Endothelial cell of umbilical vein (primary cell): ENCODE measurements at regions not wholly inside any gene's neighbourhood (a gene's known extent, or its start where the extent isn't known, plus 50 kb on each side); places are given as distances from the start of the nearest gene placed in this dataset.

Experiments used
- CTCF ChIP-seq, 2 donors: IDR thresholded peaks; 1 replicate in 1 of 2; 2 replicates in 1 of 2; pipeline ENCODE4 v1.5.1; 2011; ENCODE audit warnings: low read length in 2 of 2, mild to moderate bottlenecking in 2 of 2, moderate library complexity in 2 of 2, control low read depth in 1 of 2, inconsistent platforms in 1 of 2, low read depth in 1 of 2; ENCODE audit not compliant: insufficient read depth in 1 of 2; ENCODE audit errors: extremely low read depth in 1 of 2
- EZH2 ChIP-seq: IDR thresholded peaks from 2 replicates; pipeline ENCODE4 v1.6.1; 2012; ENCODE audit warnings: borderline replicate concordance, low read depth, mild to moderate bottlenecking, moderate library complexity, low read length, inconsistent platforms; ENCODE audit not compliant: severe bottlenecking
- JUN ChIP-seq: IDR thresholded peaks from 2 replicates; pipeline ENCODE4 v1.6.1; 2011; ENCODE audit warnings: borderline replicate concordance, low read depth; ENCODE audit not compliant: insufficient read length, insufficient read depth
- MAX ChIP-seq: IDR thresholded peaks from 2 replicates; pipeline ENCODE4 v1.6.1; 2011; ENCODE audit not compliant: insufficient read depth, insufficient read length
- POLR2A ChIP-seq: IDR thresholded peaks from 2 replicates; pipeline ENCODE4 v1.6.1; 2012; ENCODE audit warnings: low read depth, mild to moderate bottlenecking, control low read depth, low read length
- POLR2AphosphoS5 ChIP-seq: IDR thresholded peaks from 2 replicates; pipeline ENCODE4 v1.6.1; 2012; ENCODE audit warnings: low read depth, mild to moderate bottlenecking, control low read depth, low read length, moderate library complexity; ENCODE audit not compliant: insufficient read depth

- TF ChIP-seq CTCF (IDR thresholded peaks at IDR 0.05; ENCODE audit: extremely low read depth in 1 of 2, insufficient read depth in 1 of 2, low read depth in 1 of 2, low read length in 2 of 2) (no peak), POLR2AphosphoS5 (no peak), POLR2A (no peak), JUN (no peak), EZH2 (no peak), MAX (no peak)
These were observed 57.8 kb upstream of the HELT start for GRCh38 chr4:184960505-184960971.
